ENCODE measurements at regions not wholly inside any gene's neighbourhood (a gene's known extent, or its start where the extent isn't known, plus 50 kb on each side); places are given as distances from the start of the nearest gene placed in this dataset.

- no peak overlapping the region for H3K4me3 ChIP-seq (IDR thresholded peaks at IDR 0.05; ENCODE audit: insufficient read depth, low read depth, low read length)
- TF ChIP-seq CTCF (conservative IDR thresholded peaks at IDR 0.05; ENCODE audit: low read depth, low read length), result no peak
- H4K20me1 ChIP-seq (ENCODE audit: insufficient read depth), result no peaks in the 10 kb centered on the region
- no peaks in the 10 kb centered on the region for H3K27me3 ChIP-seq (ENCODE audit: insufficient read depth, low read depth)
- no peak overlapping the region for H3K4me2 ChIP-seq
- H3K9ac ChIP-seq, result no peak overlapping the region
- H3K27ac ChIP-seq, result no peak overlapping the region
- H3K4me1 ChIP-seq (ENCODE audit: low read depth, poor library complexity, severe bottlenecking), result no peaks in the 10 kb centered on the region
- no peaks in the 10 kb centered on the region for H3K36me3 ChIP-seq (ENCODE audit: insufficient read depth)
- no peaks in the 10 kb centered on the region for H3K79me2 ChIP-seq (ENCODE audit: insufficient read depth, low read depth)
- no peak overlapping the region for H2AFZ ChIP-seq (ENCODE audit: low read depth)
These were observed 53.6 kb upstream of the RAP2C start for GRCh38 chrX:132272826-132273225.

GRCh38 chrX:132271311-132271778, 52.1 kb upstream of the RAP2C start:
- no peak overlapping the region for H2AFZ ChIP-seq (ENCODE audit: low read depth)
- H3K27ac ChIP-seq, result no peak overlapping the region

GRCh38 chrX:132270699-132271098, 51.5 kb upstream of the RAP2C start:
- Histone ChIP-seq H3K79me2 (ENCODE audit: insufficient read depth, low read depth) (no peaks in the 10 kb centered on the region), H3K4me2 (no peak overlapping the region), H2AFZ (ENCODE audit: low read depth) (no peak overlapping the region), H3K4me3 (IDR thresholded peaks at IDR 0.05; ENCODE audit: insufficient read depth, low read depth, low read length) (no peak overlapping the region), H3K36me3 (ENCODE audit: insufficient read depth) (no peaks in the 10 kb centered on the region), H3K4me1 (ENCODE audit: low read depth, poor library complexity, severe bottlenecking) (no peaks in the 10 kb centered on the region), H3K27ac (no peak overlapping the region), H4K20me1 (ENCODE audit: insufficient read depth) (no peaks in the 10 kb centered on the region), H3K9ac (no peak overlapping the region), H3K27me3 (ENCODE audit: insufficient read depth, low read depth) (no peaks in the 10 kb centered on the region)
- no peak for TF ChIP-seq CTCF (conservative IDR thresholded peaks at IDR 0.05; ENCODE audit: low read depth, low read length)

More at GRCh38 chrX:132271311-132271778, 52.1 kb upstream of the RAP2C start:
- H3K4me3 ChIP-seq (IDR thresholded peaks at IDR 0.05; ENCODE audit: insufficient read depth, low read depth, low read length), result no peak overlapping the region
- H4K20me1 ChIP-seq (ENCODE audit: insufficient read depth), result no peaks in the 10 kb centered on the region
- H3K79me2 ChIP-seq (ENCODE audit: insufficient read depth, low read depth), result no peaks in the 10 kb centered on the region
- H3K4me1 ChIP-seq (ENCODE audit: low read depth, poor library complexity, severe bottlenecking), result no peaks in the 10 kb centered on the region
- no peak for TF ChIP-seq CTCF (conservative IDR thresholded peaks at IDR 0.05; ENCODE audit: low read depth, low read length)
- H3K36me3 ChIP-seq (ENCODE audit: insufficient read depth), result no peaks in the 10 kb centered on the region
- H3K27me3 ChIP-seq (ENCODE audit: insufficient read depth, low read depth), result no peaks in the 10 kb centered on the region
- no peak overlapping the region for H3K9ac ChIP-seq
- H3K4me2 ChIP-seq, result no peak overlapping the region

- H3K27me3 ChIP-seq (ENCODE audit: insufficient read depth, low read depth), result no peaks in the 10 kb centered on the region
- H3K4me2 ChIP-seq, result no peak overlapping the region
- H3K27ac ChIP-seq, result no peak overlapping the region
These were observed 50.8 kb upstream of the RAP2C start for GRCh38 chrX:132270021-132270420.

More at GRCh38 chrX:132270021-132270420, 50.8 kb upstream of the RAP2C start:
- no peaks in the 10 kb centered on the region for H4K20me1 ChIP-seq (ENCODE audit: insufficient read depth)
- H3K4me3 ChIP-seq (IDR thresholded peaks at IDR 0.05; ENCODE audit: insufficient read depth, low read depth, low read length), result no peak overlapping the region
- H3K79me2 ChIP-seq (ENCODE audit: insufficient read depth, low read depth), result no peaks in the 10 kb centered on the region
- H2AFZ ChIP-seq (ENCODE audit: low read depth), result no peak overlapping the region
- no peaks in the 10 kb centered on the region for H3K36me3 ChIP-seq (ENCODE audit: insufficient read depth)
- no peak overlapping the region for H3K9ac ChIP-seq
- H3K4me1 ChIP-seq (ENCODE audit: low read depth, poor library complexity, severe bottlenecking), result no peaks in the 10 kb centered on the region
- no peak for TF ChIP-seq CTCF (conservative IDR thresholded peaks at IDR 0.05; ENCODE audit: low read depth, low read length)
